GM21515 (cell line): ENCODE measurements at regions not wholly inside any gene's neighbourhood (a gene's known extent, or its start where the extent isn't known, plus 50 kb on each side); places are given as distances from the start of the nearest gene placed in this dataset.

Source experiments
- ATAC-seq: cut with Tn5 transposase; IDR thresholded peaks from one replicate; pipeline ENCODE4 v1.9.1; 2021; ENCODE audit not compliant: unreplicated experiment

DNA sequence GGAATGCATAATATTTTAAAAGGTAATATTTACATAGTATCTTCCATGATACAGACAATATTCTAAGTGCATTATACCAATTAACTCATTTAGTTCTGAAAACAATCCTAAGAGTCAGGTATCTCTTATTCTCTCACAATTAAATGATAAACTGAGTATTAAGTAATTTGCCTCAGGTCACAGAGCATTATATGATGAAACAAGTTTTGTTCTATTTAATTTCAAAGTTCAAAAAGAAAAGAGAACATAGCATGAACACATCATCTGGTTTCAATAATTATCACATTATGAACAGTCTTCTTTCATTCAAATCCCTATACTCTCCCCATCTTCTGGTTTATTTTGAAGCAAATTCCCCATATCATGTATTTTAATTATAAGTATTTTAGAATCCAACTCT is 927.5 kb downstream of the ADGRL2 start:
- ATAC-seq = no peak

DNA sequence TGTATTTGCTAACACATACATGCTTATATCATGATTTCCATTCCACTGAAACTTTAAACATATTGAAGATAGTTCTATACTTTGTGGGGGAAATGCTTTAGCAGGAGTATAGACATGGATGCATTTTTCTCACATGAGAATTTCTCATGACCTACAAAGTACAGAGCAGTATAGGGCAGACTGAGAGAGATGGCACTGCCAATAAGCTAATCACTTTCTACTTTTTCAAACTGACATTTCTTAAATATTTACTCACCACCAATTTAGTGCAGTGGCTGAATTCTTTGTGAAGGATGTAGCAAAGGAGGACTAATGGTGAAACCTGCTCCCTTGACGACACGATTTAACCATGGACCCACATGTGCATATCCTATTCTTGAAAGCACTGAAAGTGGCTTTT is 923.5 kb downstream of the ADGRL2 start:
- ATAC-seq = no peak

DNA sequence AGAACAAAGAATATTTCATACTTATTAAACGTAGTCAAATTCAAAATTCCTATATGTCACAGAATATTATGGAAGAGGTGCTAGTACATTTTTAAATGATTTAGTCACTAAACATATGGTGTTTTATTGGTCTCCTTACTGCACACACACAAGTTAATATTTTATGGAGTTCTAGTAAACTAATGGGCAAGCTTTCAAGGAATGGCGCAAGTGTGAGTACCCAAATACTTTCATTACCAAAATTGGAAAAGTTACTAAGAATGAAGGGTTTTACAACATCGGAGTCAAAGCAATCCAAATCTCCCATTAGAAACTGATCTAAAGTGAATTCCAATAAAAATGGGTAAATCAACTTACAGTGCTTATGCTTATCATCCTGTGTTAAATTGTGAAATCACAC is 921.9 kb downstream of the ADGRL2 start:
- ATAC-seq = no peak

DNA sequence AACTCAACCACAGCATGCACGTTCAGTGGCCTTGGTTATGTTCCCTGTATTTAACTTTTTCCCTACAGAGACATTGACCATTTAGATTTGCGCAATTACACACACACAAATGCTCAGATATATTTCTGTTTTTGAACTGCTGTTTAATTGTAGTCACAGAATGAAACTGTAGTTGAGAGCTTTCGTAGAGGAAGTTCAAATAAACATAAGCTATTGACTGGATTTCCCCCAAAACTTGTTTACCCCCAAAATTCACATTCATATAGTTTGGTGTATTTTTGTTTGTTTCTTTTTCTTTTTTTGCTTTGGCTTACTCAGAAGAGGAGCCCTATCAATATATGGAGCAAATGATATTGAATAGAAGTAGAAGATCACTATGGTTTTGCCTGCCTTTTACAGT is 921.0 kb downstream of the ADGRL2 start:
- ATAC-seq = no peak

- no peak for ATAC-seq
These were observed 918.1 kb downstream of the ADGRL2 start for GRCh38 chr1:82718719-82719419.

DNA sequence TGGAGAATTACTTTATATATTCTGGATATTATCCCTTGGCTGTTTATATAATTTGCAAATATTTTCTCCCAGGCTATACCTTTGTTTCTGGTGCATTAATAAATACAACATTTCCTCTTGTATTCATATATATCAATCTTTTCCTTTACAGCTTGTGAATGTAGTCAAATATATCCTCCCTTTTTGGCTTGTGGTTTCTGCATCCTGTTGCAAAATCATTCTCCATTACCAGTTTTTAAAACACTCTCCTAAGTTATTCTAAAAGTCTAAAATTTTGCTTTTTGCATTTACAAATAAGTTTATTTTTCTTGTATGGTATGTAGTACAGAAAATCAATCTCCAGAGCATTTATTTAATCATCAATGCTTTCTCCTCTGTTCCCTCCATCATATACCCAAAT is 909.4 kb downstream of the ADGRL2 start:
- ATAC-seq = no peak

DNA sequence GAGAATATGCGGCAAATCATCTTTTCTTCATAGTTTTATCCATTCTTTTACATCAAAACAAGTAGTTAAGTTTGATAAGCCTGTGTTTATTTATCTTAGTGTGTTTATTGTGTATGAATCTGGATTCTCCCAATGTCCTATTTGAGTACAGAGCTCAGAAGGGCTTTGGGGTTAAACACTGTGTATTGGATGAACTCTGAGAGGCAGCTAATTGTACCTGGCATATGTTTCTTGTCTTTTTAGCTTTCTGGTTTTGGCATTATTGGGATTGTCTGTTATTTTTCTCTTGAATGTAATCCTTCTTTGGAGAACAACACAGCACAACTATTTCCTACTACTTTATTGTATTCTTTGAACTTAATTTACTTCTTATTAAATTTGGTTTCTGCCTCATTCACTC is 906.9 kb downstream of the ADGRL2 start:
- no peak for ATAC-seq

- ATAC-seq = no peak
These were observed 906.0 kb downstream of the ADGRL2 start for GRCh38 chr1:82706741-82707140.

- ATAC-seq = no peak
These were observed 904.2 kb downstream of the ADGRL2 start for GRCh38 chr1:82704966-82705365.

DNA sequence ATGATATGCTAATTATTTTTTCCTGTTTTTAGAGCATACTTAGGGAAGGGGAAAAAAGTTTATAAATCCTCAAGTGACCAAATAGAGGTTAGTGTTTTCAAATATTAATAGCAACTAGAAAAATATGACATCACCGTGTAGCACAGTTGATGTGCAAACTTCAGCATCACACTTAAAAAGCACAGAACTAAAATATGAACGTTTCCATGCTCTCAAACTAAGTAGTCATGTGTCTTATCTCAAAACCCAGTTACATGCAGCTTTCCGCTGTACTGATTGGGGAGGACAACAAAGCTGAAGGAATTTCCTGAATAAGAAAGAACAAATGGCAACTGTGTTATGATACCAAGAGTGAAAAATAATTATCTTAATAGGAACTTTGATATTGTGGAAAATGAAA is 903.7 kb downstream of the ADGRL2 start:
- ATAC-seq = no peak

DNA sequence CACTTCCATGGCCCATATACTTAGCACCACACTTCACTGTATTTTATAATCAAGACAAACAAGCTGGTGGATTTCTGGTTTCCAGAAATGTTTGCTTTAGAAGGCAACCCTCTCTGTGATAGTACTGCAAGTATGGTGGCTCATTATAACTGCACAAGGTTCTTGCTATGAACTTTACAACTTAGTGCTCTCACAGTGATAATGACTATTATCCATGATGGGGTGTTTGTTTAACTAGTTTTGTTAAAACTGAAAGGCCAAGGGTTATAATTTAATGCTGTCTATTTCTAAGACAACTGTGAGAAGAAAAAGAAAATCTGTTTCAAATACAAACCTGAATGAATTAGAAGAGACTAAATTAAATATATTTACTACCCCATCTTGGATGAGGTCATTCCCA is 903.2 kb downstream of the ADGRL2 start:
- no peak for ATAC-seq

GRCh38 chr1:82700476-82700875 is 899.7 kb downstream of the ADGRL2 start:
- no peak for ATAC-seq

DNA sequence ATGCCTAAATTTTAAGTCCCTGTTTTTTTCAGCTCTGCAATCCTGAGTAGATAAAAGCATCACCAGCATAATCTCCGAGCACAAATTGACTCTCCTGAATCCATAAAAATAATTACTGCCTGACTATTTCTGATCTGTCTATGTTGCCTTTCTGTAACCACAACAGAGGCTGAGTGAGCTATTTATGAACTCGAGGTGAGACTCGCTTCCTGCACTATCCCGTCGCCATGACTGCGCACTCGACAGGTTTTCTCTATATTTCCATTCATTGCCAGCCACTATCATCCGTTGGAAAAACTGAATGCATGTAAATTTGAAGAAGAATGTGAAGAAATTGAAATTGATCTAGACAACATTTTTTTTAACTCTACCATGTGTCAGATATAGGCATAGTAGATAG is 897.2 kb downstream of the ADGRL2 start:
- ATAC-seq = no peak

DNA sequence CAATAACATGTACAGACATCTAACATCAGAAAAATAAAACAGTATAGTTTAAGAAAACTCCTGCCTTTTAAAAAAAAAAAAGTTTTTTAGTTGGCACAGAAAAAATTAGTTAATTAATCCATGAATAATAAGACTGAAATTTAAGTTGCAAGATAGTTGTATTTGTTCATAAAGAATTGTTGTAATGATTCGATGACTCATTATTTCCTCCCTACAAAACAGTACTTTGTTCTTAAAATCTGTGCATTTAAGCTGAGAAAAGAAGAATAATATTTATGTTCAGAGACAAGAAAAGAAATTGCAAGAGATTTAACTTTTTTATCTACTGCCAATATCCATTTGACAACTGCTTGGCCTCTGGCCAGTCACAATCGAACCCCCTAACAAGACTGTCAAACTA is 894.7 kb downstream of the ADGRL2 start:
- ATAC-seq = no peak

DNA sequence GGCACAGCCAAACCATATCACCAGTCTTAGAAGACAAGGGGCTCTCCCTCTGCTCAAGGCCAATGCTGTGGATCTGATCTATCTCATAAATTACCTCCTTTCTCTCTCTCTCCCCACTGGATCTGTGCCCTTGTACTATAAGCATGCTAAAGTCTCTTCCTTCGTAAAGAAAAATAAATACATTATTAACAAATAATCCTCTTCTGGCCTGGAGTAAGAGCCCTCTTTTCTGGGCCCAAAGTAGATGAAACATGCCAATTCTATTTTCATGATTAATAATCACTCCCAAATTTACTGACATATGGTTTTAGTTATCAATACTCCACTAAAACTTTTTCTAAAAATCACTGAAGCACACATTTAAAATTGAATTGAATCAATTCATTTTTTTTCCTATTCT is 889.7 kb downstream of the ADGRL2 start:
- ATAC-seq = no peak

- no peak for ATAC-seq
These were observed 888.5 kb downstream of the ADGRL2 start for GRCh38 chr1:82689217-82689616.

DNA sequence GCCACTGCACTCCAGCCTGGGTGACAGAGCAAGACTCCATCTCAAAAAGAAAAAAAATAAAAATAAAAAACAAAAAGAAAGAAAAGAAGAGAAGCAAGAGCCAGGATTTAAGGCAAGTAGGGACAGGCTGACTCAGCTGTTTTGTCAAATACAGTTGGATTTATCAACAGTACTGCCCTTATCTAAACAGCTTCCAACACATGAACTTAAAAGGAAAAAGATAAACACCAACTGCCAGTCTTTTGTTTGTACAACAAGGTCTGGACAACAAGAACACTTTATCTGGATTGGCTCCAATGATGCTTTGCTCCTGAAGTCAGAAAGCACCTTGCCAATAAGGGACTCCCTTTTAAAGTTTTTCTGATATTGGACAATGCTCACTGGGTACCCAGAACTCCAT is 886.0 kb downstream of the ADGRL2 start:
- ATAC-seq = no peak

- no peak for ATAC-seq
These were observed 846.2 kb downstream of the ADGRL2 start for GRCh38 chr1:82646888-82647287.

- no peak for ATAC-seq
These were observed 845.6 kb downstream of the ADGRL2 start for GRCh38 chr1:82646336-82646735.

- no peak for ATAC-seq
These were observed 843.6 kb downstream of the ADGRL2 start for GRCh38 chr1:82644186-82644915.

DNA sequence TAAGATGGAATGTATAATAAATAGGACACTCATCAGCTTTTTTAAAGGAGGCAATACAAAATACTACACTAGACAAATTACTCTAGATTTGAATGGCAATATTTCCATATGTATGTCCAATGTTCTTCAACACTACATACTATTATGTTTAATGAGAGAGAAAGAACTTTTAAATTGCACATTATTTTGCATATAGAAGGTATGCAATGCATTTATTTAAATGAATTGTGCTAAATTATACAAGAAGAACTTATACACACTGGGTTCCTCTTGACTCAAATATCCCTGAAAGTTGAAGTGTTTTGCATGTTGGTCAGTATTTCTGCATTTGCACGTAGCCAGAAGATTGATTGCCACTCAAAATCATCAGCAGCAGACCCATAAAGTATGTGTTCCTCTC is 839.6 kb downstream of the ADGRL2 start:
- ATAC-seq = no peak

DNA sequence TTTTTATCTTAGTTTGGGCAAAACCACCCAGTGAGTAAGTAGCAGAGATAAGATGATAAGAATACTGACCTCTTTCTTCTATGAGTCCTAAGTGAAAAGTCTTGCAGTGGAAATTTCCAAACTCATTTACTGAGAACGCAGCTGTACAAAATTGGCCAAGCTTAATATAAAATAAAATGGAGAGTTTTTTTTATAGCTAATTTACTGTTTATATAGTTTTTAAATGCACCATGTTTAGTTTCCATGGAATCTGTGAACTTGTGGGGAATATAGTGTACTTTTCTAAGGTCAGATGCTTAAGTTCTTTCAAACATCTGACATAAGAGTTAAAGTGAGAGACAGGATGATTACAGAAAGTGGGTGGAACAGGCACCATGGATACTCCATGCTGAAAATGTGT is 833.5 kb downstream of the ADGRL2 start:
- no peak for ATAC-seq

GRCh38 chr1:82632155-82632554 is 831.4 kb downstream of the ADGRL2 start:
- no peak for ATAC-seq
